ENCODE measurements at regions not wholly inside any gene's neighbourhood (a gene's known extent, or its start where the extent isn't known, plus 50 kb on each side); places are given as distances from the start of the nearest gene placed in this dataset.

GRCh38 chr2:20499387-20499786, 52.5 kb downstream of the RHOB start:
- Histone ChIP-seq H3K9ac (ENCODE audit: insufficient read depth, low read depth, low read length) (no peak overlapping the region), H3K4me2 (ENCODE audit: low read depth, low read length) (no peak overlapping the region), H2AFZ (ENCODE audit: low read length) (no peak overlapping the region), H3K79me2 (ENCODE audit: insufficient read depth, low read length) (no peaks in the 10 kb centered on the region), H3K36me3 (replicated peaks in 1 of 2; ENCODE audit: control insufficient read depth in 1 of 2, insufficient read depth in 2 of 2, low read length in 2 of 2) (no peaks in the 10 kb centered on the region), H3K4me3 (replicated peaks in 1 of 3; ENCODE audit: insufficient read depth in 1 of 3, low read depth in 2 of 3, low read length in 3 of 3) (no peak overlapping the region), H3K27ac (ENCODE audit: extremely low read length, insufficient read depth, low read length) (no peak overlapping the region), H4K20me1 (ENCODE audit: insufficient read depth, low read length) (no peaks in the 10 kb centered on the region), H3K4me1 (ENCODE audit: insufficient read depth, low read length) (peaks cover 42% of the 10 kb centered on the region), H3K9me3 (ENCODE audit: low read length) (no peaks in the 10 kb centered on the region), H3K27me3 (ENCODE audit: control insufficient read depth in 1 of 2, insufficient read depth in 2 of 2, low read length in 2 of 2) (no peaks in the 10 kb centered on the region)
- FAIRE-seq (no peak), ATAC-seq (no peak), DNase-seq (ENCODE audit: low spot score) (no peak)
- in situ Hi-C loops (cut with HindIII; ENCODE audit: extremely low pct_ligation_motif_present, low pct_unique_long_range_greater_than_20kb), result no loop called here
- intact Hi-C loops (cut with micrococcal nuclease; ENCODE audit: unreplicated experiment), result no loop called here
- ChIA-PET CTCF (ENCODE audit: low intra/inter-chr PET ratio, low total read pairs) (no interaction called here), POLR2A (interaction anchor here (0.9 kb wide), 1 partner anchor 26 kb away, joined by 3 read pairs; no protein-coding TSS in a partner anchor)
- no peak for TF ChIP-seq AKNA (CRISPR knock-in tag; IDR thresholded peaks at IDR 0.05; ENCODE audit: borderline replicate concordance)
- no peak for TF ChIP-seq ZNF317 (CRISPR knock-in tag; IDR thresholded peaks at IDR 0.05)
- no peak for TF ChIP-seq ZNF749 (CRISPR knock-in tag; IDR thresholded peaks at IDR 0.05; ENCODE audit: borderline replicate concordance)
- 0 out of 2 replicates have a peak, but pooled peaks have one; percentile 17 for TF ChIP-seq BORCS8-MEF2B (CRISPR knock-in tag; IDR thresholded peaks at IDR 0.05)
- no peak for TF ChIP-seq ELF3 (CRISPR knock-in tag; IDR thresholded peaks at IDR 0.05)
- TF ChIP-seq ZNF251 (CRISPR knock-in tag; IDR thresholded peaks at IDR 0.05), result no peak
- no TSS peak for BruUV-seq (replicated peaks)
- 70% methylated on average over 2 of the region's 2 CpGs for WGBS (ENCODE audit: low lambda C conversion rate)

Measured in HepG2 (cell line).